PFSK-1 (cell line): ENCODE measurements at regions not wholly inside any gene's neighbourhood (a gene's known extent, or its start where the extent isn't known, plus 50 kb on each side); places are given as distances from the start of the nearest gene placed in this dataset.

Experiments
- POLR2AphosphoS5 ChIP-seq: IDR thresholded peaks from 2 replicates; pipeline ENCODE4 v1.6.1; 2012; ENCODE audit warnings: low read depth, mild to moderate bottlenecking, control low read depth, low read length, moderate library complexity
- SIN3A ChIP-seq: IDR thresholded peaks from 2 replicates; pipeline ENCODE4 v1.6.1; 2012; ENCODE audit warnings: mild to moderate bottlenecking, low read length, moderate library complexity, borderline replicate concordance; ENCODE audit not compliant: insufficient read depth
- TAF1 ChIP-seq: IDR thresholded peaks from 2 replicates; pipeline ENCODE4 v1.6.1; 2012; ENCODE audit warnings: low read length, control low read depth, borderline replicate concordance; ENCODE audit not compliant: insufficient read depth
- TF ChIP-seq, protein P1 (sequence below), 2 experiments: IDR thresholded peaks; 2 replicates each; pipeline versions ENCODE4 v1.6.1 to v1.8.0; 2011 to 2012; ENCODE audit warnings: low read depth in 2 of 2, low read length in 2 of 2, control low read depth in 1 of 2, inconsistent platforms in 1 of 2, mild to moderate bottlenecking in 1 of 2, moderate library complexity in 1 of 2; ENCODE audit not compliant: insufficient read depth in 1 of 2

DNA sequence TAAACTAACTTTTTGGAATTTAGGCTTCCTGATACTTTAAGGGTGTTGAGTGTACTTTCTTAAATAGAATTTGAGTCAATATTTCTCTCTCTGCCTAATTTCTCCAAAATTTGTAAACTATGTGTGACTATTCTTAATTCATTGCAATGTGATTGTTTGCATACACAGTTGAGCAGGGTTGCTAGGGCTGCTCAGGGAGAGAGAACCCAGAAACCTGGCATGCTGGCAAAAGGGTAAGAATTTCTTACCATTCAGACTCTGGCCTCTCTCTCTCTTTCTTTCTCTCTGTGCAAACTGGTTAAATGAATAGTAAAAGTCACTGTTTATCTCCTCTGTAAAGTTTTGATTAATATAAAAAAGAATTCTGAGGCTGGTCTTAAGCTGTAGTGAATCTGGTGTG, 51.0 kb upstream of the NAMPT start:
- TF ChIP-seq POLR2AphosphoS5 (no peak), TAF1 (no peak), SIN3A (no peak)
- TF ChIP-seq, protein P1, sequence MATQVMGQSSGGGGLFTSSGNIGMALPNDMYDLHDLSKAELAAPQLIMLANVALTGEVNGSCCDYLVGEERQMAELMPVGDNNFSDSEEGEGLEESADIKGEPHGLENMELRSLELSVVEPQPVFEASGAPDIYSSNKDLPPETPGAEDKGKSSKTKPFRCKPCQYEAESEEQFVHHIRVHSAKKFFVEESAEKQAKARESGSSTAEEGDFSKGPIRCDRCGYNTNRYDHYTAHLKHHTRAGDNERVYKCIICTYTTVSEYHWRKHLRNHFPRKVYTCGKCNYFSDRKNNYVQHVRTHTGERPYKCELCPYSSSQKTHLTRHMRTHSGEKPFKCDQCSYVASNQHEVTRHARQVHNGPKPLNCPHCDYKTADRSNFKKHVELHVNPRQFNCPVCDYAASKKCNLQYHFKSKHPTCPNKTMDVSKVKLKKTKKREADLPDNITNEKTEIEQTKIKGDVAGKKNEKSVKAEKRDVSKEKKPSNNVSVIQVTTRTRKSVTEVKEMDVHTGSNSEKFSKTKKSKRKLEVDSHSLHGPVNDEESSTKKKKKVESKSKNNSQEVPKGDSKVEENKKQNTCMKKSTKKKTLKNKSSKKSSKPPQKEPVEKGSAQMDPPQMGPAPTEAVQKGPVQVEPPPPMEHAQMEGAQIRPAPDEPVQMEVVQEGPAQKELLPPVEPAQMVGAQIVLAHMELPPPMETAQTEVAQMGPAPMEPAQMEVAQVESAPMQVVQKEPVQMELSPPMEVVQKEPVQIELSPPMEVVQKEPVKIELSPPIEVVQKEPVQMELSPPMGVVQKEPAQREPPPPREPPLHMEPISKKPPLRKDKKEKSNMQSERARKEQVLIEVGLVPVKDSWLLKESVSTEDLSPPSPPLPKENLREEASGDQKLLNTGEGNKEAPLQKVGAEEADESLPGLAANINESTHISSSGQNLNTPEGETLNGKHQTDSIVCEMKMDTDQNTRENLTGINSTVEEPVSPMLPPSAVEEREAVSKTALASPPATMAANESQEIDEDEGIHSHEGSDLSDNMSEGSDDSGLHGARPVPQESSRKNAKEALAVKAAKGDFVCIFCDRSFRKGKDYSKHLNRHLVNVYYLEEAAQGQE (IDR thresholded peaks at IDR 0.05; ENCODE audit: insufficient read depth in 1 of 2, low read depth in 2 of 2, low read length in 2 of 2): no peak
